GM12873 (cell line): ENCODE measurements at regions not wholly inside any gene's neighbourhood (a gene's known extent, or its start where the extent isn't known, plus 50 kb on each side); places are given as distances from the start of the nearest gene placed in this dataset.

Experiments
- CTCF ChIP-seq: IDR thresholded peaks from 2 replicates; pipeline ENCODE4 v1.5.1; 2012; ENCODE audit warnings: low read depth, mild to moderate bottlenecking, moderate library complexity, low read length, control low read depth; ENCODE audit not compliant: insufficient read depth; ENCODE audit errors: missing control alignments

GRCh38 chr10:81108516-81109199 is 571.0 kb downstream of the SH2D4B start:
- no peak for TF ChIP-seq CTCF

GRCh38 chr10:81109200-81109752 is 571.6 kb downstream of the SH2D4B start:
- TF ChIP-seq CTCF, result no peak

- TF ChIP-seq CTCF, result no peak
Observed at GRCh38 chr10:81116201-81116600, 578.5 kb downstream of the SH2D4B start.

GRCh38 chr10:81116990-81117389 is 579.3 kb downstream of the SH2D4B start:
- TF ChIP-seq CTCF, result peak; percentile 8

GRCh38 chr10:81127931-81128330 is 590.2 kb downstream of the SH2D4B start:
- no peak for TF ChIP-seq CTCF

GRCh38 chr10:81130014-81130413 is 592.3 kb downstream of the SH2D4B start:
- TF ChIP-seq CTCF, result no peak

- no peak for TF ChIP-seq CTCF
Observed at GRCh38 chr10:81135851-81136250, 598.1 kb downstream of the SH2D4B start.
